ENCODE measurements at regions not wholly inside any gene's neighbourhood (a gene's known extent, or its start where the extent isn't known, plus 50 kb on each side); places are given as distances from the start of the nearest gene placed in this dataset.

DNA sequence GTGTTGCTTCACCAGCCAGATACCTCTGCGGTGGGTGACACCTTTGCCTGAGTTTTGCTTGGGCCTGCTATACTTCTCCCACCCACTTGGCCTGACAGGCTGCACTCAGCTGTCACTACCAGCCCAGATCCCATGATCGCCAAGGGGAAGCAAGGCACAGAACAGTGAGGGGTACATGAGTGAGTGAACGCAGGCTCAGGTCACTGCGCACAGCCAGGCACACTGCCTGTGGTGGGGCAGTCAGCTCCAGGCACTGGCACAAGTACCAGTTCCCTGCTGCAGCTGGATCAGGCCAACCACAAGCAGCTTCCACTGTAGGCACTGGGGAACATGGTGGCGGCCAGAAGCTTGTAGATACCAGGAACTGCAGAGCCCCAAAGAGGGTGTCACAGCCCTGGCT, 441.9 kb upstream of the GRM3 start:
- Mint-ChIP-seq H3K36me3 (ENCODE audit: insufficient read depth, unreplicated experiment) (no peaks in the 10 kb centered on the region), H3K4me3 (ENCODE audit: unreplicated experiment) (no peak overlapping the region), H3K27me3 (ENCODE audit: insufficient read depth, unreplicated experiment) (no peaks in the 10 kb centered on the region), H3K27ac (ENCODE audit: unreplicated experiment) (no peak overlapping the region), H3K9me3 (ENCODE audit: unreplicated experiment) (no peaks in the 10 kb centered on the region), H3K4me1 (ENCODE audit: low read depth, unreplicated experiment) (no peaks in the 10 kb centered on the region)
- H3K4me1 ChIP-seq, result no peaks in the 10 kb centered on the region
- peaks cover 4% of the 10 kb centered on the region; the same call in 1 of the 2 replicates for H3K9me3 ChIP-seq
- DNase-seq, result no peak
- no TSS peak for BruUV-seq (replicated peaks)
- ChIA-PET POLR2A (no interaction called here), CTCF (no interaction called here)
- TF ChIP-seq, protein P1, sequence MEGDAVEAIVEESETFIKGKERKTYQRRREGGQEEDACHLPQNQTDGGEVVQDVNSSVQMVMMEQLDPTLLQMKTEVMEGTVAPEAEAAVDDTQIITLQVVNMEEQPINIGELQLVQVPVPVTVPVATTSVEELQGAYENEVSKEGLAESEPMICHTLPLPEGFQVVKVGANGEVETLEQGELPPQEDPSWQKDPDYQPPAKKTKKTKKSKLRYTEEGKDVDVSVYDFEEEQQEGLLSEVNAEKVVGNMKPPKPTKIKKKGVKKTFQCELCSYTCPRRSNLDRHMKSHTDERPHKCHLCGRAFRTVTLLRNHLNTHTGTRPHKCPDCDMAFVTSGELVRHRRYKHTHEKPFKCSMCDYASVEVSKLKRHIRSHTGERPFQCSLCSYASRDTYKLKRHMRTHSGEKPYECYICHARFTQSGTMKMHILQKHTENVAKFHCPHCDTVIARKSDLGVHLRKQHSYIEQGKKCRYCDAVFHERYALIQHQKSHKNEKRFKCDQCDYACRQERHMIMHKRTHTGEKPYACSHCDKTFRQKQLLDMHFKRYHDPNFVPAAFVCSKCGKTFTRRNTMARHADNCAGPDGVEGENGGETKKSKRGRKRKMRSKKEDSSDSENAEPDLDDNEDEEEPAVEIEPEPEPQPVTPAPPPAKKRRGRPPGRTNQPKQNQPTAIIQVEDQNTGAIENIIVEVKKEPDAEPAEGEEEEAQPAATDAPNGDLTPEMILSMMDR (IDR thresholded peaks at IDR 0.05; ENCODE audit: insufficient read depth in 1 of 2, low read depth in 1 of 2, low read length in 1 of 2, severe bottlenecking in 1 of 2, unreplicated experiment in 1 of 2), result no peak
- no peaks in the 10 kb centered on the region for H3K36me3 ChIP-seq (ENCODE audit: control insufficient read depth, insufficient read depth, low read length)
- no peaks in the 10 kb centered on the region for H3K27me3 ChIP-seq (replicated peaks; ENCODE audit: control insufficient read depth, insufficient read depth, low read length)
- H3K4me3 ChIP-seq (ENCODE audit: low read depth, low read length), result no peak overlapping the region
- intact Hi-C loops (cut with micrococcal nuclease; ENCODE audit: unreplicated experiment), result no loop called here

DNA sequence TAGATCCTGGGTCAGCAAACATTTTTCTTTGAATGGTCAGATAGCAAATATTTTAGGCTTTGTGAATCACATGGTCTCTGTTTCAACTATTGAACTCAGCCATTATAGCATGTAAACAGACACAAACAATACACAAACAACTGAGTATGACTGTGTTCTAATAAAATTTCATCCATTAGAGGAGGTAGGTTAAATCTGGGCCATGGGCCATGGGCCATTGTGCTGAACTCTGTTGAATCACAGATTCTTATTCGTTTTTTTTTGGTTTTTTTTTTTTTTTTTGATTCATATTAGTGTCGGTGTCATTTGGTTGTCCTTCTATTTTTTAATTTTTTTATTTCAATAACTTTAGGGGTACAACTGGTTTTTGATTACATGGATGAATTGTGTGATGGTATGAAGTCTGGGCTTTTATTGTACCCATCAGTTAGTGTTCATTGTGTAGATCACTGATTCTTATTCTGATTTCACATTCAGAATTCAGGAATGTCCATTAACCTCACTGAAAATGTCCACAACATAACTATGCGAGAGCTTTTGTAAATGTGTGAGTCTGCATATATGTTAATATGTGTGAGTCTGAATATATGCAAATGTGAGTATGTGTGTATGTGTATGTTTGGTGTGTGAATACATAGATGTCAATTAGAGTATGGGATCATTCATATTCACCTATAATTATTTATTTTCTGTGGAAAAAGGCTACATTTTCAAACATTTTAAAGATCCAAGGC, 443.7 kb upstream of the GRM3 start:
- no peaks in the 10 kb centered on the region for H3K9me3 Mint-ChIP-seq (ENCODE audit: unreplicated experiment)
- TF ChIP-seq, protein P1 (IDR thresholded peaks at IDR 0.05; ENCODE audit: insufficient read depth in 1 of 2, low read depth in 1 of 2, low read length in 1 of 2, severe bottlenecking in 1 of 2, unreplicated experiment in 1 of 2), result no peak
- H3K4me3 Mint-ChIP-seq (ENCODE audit: unreplicated experiment), result no peak overlapping the region
- Histone ChIP-seq H3K9me3 (peaks cover 4% of the 10 kb centered on the region; the same call in 1 of the 2 replicates), H3K4me3 (ENCODE audit: low read depth, low read length) (no peak overlapping the region), H3K36me3 (ENCODE audit: control insufficient read depth, insufficient read depth, low read length) (no peaks in the 10 kb centered on the region), H3K4me1 (no peaks in the 10 kb centered on the region), H3K27me3 (replicated peaks; ENCODE audit: control insufficient read depth, insufficient read depth, low read length) (no peaks in the 10 kb centered on the region)
- H3K4me1 Mint-ChIP-seq (ENCODE audit: low read depth, unreplicated experiment), result no peaks in the 10 kb centered on the region
- ChIA-PET POLR2A (no interaction called here), CTCF (no interaction called here)
- H3K27me3 Mint-ChIP-seq (ENCODE audit: insufficient read depth, unreplicated experiment), result no peaks in the 10 kb centered on the region
- BruUV-seq (replicated peaks), result no TSS peak
- no peak overlapping the region for H3K27ac Mint-ChIP-seq (ENCODE audit: unreplicated experiment)
- H3K36me3 Mint-ChIP-seq (ENCODE audit: insufficient read depth, unreplicated experiment), result no peaks in the 10 kb centered on the region
- DNase-seq, result no peak
- intact Hi-C loops (cut with micrococcal nuclease; ENCODE audit: unreplicated experiment), result no loop called here

DNA sequence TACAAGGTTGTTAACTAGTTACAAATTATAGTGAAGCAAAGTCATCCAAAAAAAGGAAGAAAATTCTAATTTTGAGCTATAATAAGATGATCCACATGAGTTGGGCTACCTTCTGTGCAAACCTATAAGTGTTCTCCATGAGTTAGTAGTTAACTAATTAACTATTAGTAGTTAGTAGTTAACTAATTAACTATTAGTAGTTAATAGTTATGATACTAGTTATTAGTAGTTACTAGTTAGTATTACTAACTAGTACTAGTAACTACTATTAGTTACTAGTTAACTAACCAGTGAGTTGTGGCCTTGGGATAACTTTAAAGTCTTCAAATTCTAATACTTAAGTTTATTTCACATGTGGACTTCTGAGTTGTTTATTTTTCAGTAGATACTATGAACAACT, 453.4 kb upstream of the GRM3 start:
- Mint-ChIP-seq H3K9me3 (ENCODE audit: unreplicated experiment) (no peaks in the 10 kb centered on the region), H3K36me3 (ENCODE audit: insufficient read depth, unreplicated experiment) (no peaks in the 10 kb centered on the region), H3K27ac (ENCODE audit: unreplicated experiment) (no peak overlapping the region), H3K4me1 (ENCODE audit: low read depth, unreplicated experiment) (no peaks in the 10 kb centered on the region), H3K27me3 (ENCODE audit: insufficient read depth, unreplicated experiment) (no peaks in the 10 kb centered on the region), H3K4me3 (ENCODE audit: unreplicated experiment) (no peak overlapping the region)
- H3K4me1 ChIP-seq, result no peaks in the 10 kb centered on the region
- no peaks in the 10 kb centered on the region for H3K27me3 ChIP-seq (replicated peaks; ENCODE audit: control insufficient read depth, insufficient read depth, low read length)
- CTCF ChIA-PET, result no interaction called here
- DNase-seq, result no peak
- no TSS peak for BruUV-seq (replicated peaks)
- intact Hi-C loops (cut with micrococcal nuclease; ENCODE audit: unreplicated experiment), result no loop called here
- POLR2A ChIA-PET, result no interaction called here
- no peaks in the 10 kb centered on the region for H3K9me3 ChIP-seq
- no peak overlapping the region for H3K4me3 ChIP-seq (ENCODE audit: low read depth, low read length)
- H3K36me3 ChIP-seq (ENCODE audit: control insufficient read depth, insufficient read depth, low read length), result no peaks in the 10 kb centered on the region
- TF ChIP-seq, protein P1 (IDR thresholded peaks at IDR 0.05; ENCODE audit: insufficient read depth in 1 of 2, low read depth in 1 of 2, low read length in 1 of 2, severe bottlenecking in 1 of 2, unreplicated experiment in 1 of 2), result no peak

All from Caco-2 (cell line).